Calu3 (cell line): ENCODE measurements at regions not wholly inside any gene's neighbourhood (a gene's known extent, or its start where the extent isn't known, plus 50 kb on each side); places are given as distances from the start of the nearest gene placed in this dataset.

Experiments
- BruUV-seq: library from RNA; stranded (reverse); fragments of 400-500 nt; replicated peaks from 2 replicates; lab custom pipeline; 2021; lab: Mats Ljungman, UMichigan
- CTCF ChIA-PET: fragments of 300-600 bp; sonication (Branson Sonifier 250); formaldehyde crosslinking; loops from one replicate; lab custom pipeline; 2022; ENCODE audit warnings: antibody characterized with exemption; lab: Charles Lee
- DNase-seq: peaks from one replicate; pipeline ENCODE4 v3.0.0; 2022
- H3K27ac Mint-ChIP-seq: one replicate; pipeline ENCODE4 v1.8.0; 2022; ENCODE audit warnings: mixed read lengths; ENCODE audit not compliant: unreplicated experiment
- H3K27me3 Mint-ChIP-seq: one replicate; pipeline ENCODE4 v1.8.0; 2022; ENCODE audit warnings: mixed read lengths; ENCODE audit not compliant: unreplicated experiment
- H3K36me3 Mint-ChIP-seq: one replicate; pipeline ENCODE4 v1.8.0; 2022; ENCODE audit warnings: mild to moderate bottlenecking, moderate library complexity, mixed read lengths; ENCODE audit not compliant: insufficient read depth, unreplicated experiment
- H3K4me1 Mint-ChIP-seq: one replicate; pipeline ENCODE4 v1.8.0; 2022; ENCODE audit warnings: mild to moderate bottlenecking, low read depth, mixed read lengths; ENCODE audit not compliant: unreplicated experiment
- H3K4me3 Mint-ChIP-seq: one replicate; pipeline ENCODE4 v1.8.0; 2022; ENCODE audit warnings: mild to moderate bottlenecking, low read depth, moderate library complexity, mixed read lengths; ENCODE audit not compliant: unreplicated experiment
- H3K9me3 Mint-ChIP-seq: one replicate; pipeline ENCODE4 v1.8.0; 2022; ENCODE audit warnings: low read depth, mixed read lengths; ENCODE audit not compliant: unreplicated experiment
- CTCF ChIP-seq: fragments of 200-600 bp; IDR thresholded peaks from one replicate; pipeline ENCODE4 v1.8.0; 2022; ENCODE audit warnings: antibody characterized with exemption; ENCODE audit not compliant: unreplicated experiment
- intact Hi-C: fragments of 100-400 bp; cut with micrococcal nuclease; formaldehyde crosslinking; loops from one replicate; pipeline ENCODE4 v1.10.0; 2022; ENCODE audit not compliant: unreplicated experiment

GRCh38 chr16:86068722-86069121 lies 169.8 kb downstream of the IRF8 start:
- H3K36me3 Mint-ChIP-seq: no peaks in the 10 kb centered on the region
- no peak overlapping the region for H3K4me3 Mint-ChIP-seq
- BruUV-seq: no TSS peak
- no peaks in the 10 kb centered on the region for H3K9me3 Mint-ChIP-seq
- H3K27me3 Mint-ChIP-seq: peaks cover 98% of the 10 kb centered on the region
- DNase-seq: no peak
- intact Hi-C loops: no loop called here
- no peak overlapping the region for H3K27ac Mint-ChIP-seq
- H3K4me1 Mint-ChIP-seq: no peaks in the 10 kb centered on the region
- TF ChIP-seq CTCF: no peak
- CTCF ChIA-PET: no interaction called here

DNA sequence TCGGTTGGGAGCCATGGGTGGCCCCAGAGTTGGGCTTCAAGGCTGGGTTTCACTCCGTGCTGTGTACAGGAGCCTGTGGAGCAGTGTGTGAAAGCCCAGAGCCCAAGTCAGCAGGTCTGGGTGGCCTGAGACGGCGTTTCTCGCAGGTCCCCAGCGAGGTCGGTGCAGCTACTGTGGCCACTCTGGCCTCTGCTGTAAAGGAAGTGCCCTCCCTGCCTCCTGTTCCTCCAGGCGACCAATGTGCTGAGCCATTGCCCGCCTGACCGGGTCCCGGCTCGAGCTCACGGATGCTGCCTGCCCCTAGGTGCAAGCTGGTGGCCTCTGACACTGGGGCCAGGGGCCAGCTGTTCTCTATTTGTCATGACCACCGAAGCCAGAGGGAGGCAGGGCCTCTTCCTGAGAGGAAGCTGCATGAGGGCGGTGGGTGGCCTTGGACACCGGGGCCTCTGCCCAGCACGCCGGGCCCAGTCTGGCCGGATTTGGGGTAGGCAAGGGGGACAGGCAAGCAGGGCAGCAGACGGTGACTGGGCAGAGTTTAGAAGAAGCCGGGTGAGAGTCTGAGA lies 170.9 kb downstream of the IRF8 start:
- no TSS peak for BruUV-seq
- CTCF ChIA-PET: interaction anchor here (1.2 kb wide), 1 partner anchor 448 kb away, joined by 4 read pairs; no protein-coding TSS in a partner anchor
- no peak for DNase-seq
- no peaks in the 10 kb centered on the region for H3K4me1 Mint-ChIP-seq
- no peak for TF ChIP-seq CTCF
- peaks cover 98% of the 10 kb centered on the region for H3K27me3 Mint-ChIP-seq
- intact Hi-C loops: no loop called here
- no peaks in the 10 kb centered on the region for H3K9me3 Mint-ChIP-seq
- no peak overlapping the region for H3K27ac Mint-ChIP-seq
- no peaks in the 10 kb centered on the region for H3K36me3 Mint-ChIP-seq
- H3K4me3 Mint-ChIP-seq: no peak overlapping the region

- no peak for DNase-seq
- no TSS peak for BruUV-seq
- Mint-ChIP-seq H3K4me3 (no peak overlapping the region), H3K27ac (no peak overlapping the region), H3K4me1 (no peaks in the 10 kb centered on the region), H3K9me3 (no peaks in the 10 kb centered on the region), H3K36me3 (no peaks in the 10 kb centered on the region), H3K27me3 (peaks cover 99% of the 10 kb centered on the region)
- intact Hi-C loops: no loop called here
- CTCF ChIA-PET: interaction anchor here (1.2 kb wide), 1 partner anchor 448 kb away, joined by 4 read pairs; no protein-coding TSS in a partner anchor
- TF ChIP-seq CTCF: no peak
Measured at GRCh38 chr16:86070484-86070883, 171.5 kb downstream of the IRF8 start.

- Mint-ChIP-seq H3K4me3 (no peak overlapping the region), H3K36me3 (no peaks in the 10 kb centered on the region), H3K9me3 (no peaks in the 10 kb centered on the region), H3K4me1 (no peaks in the 10 kb centered on the region), H3K27me3 (peaks cover 99% of the 10 kb centered on the region), H3K27ac (no peak overlapping the region)
- TF ChIP-seq CTCF: no peak
- no peak for DNase-seq
- no TSS peak for BruUV-seq
- intact Hi-C loops: no loop called here
- CTCF ChIA-PET: interaction anchor here (1.2 kb wide), 1 partner anchor 447 kb away, joined by 4 read pairs; no protein-coding TSS in a partner anchor
Measured at GRCh38 chr16:86070971-86071370, 172.0 kb downstream of the IRF8 start.
